WTC11 (cell line): ENCODE measurements at regions not wholly inside any gene's neighbourhood (a gene's known extent, or its start where the extent isn't known, plus 50 kb on each side); places are given as distances from the start of the nearest gene placed in this dataset.

Source experiments
- ATAC-seq: fragments of 200-7000 bp; cut with Tn5 transposase; 2 replicates; pipeline ENCODE4 v1.10.0; 2021; ENCODE audit warnings: mild to moderate bottlenecking, moderate library complexity
- CTCF ChIA-PET: fragments of 300-600 bp; sonication (Branson Sonifier 250); formaldehyde crosslinking; loops from one replicate; lab custom pipeline; 2021; ENCODE audit warnings: antibody characterized with exemption; lab: Charles Lee
- POLR2A ChIA-PET: fragments of 350-600 bp; sonication (Branson Sonifier 250); formaldehyde crosslinking; loops from one replicate; lab custom pipeline; 2021; ENCODE audit warnings: antibody characterized with exemption; lab: Charles Lee
- DNase-seq: peaks from one replicate; pipeline ENCODE4 v3.0.0; 2021; ENCODE audit warnings: low spot score
- H3K27ac Mint-ChIP-seq: 2 replicates; pipeline ENCODE4 v1.8.0; 2021; ENCODE audit warnings: mixed read lengths
- H3K27me3 Mint-ChIP-seq: 2 replicates; pipeline ENCODE4 v1.8.0; 2021; ENCODE audit warnings: low read depth, mild to moderate bottlenecking, moderate library complexity, mixed read lengths
- H3K36me3 Mint-ChIP-seq: 2 replicates; pipeline ENCODE4 v1.8.0; 2021; ENCODE audit warnings: mixed read lengths
- H3K4me1 Mint-ChIP-seq: 2 replicates; pipeline ENCODE4 v1.8.0; 2022; ENCODE audit warnings: mixed read lengths
- H3K4me3 Mint-ChIP-seq: 2 replicates; pipeline ENCODE4 v1.8.0; 2021; ENCODE audit warnings: mild to moderate bottlenecking, moderate library complexity, mixed read lengths
- H3K9me3 Mint-ChIP-seq: 2 replicates; pipeline ENCODE4 v1.8.0; 2021; ENCODE audit warnings: mixed read lengths
- FOXJ3 ChIP-seq: sonication (generic); formaldehyde crosslinking; IDR thresholded peaks from 2 replicates; pipeline ENCODE4 v1.9.0; 2021; ENCODE audit warnings: missing genetic modification reagents, mild to moderate bottlenecking, borderline replicate concordance
- GTF2I ChIP-seq: fragments of 250-450 bp; sonication (Bioruptor Pico); conservative IDR thresholded peaks from 2 replicates; pipeline ENCODE4 v1.4.0; 2021; ENCODE audit warnings: mild to moderate bottlenecking
- HMGXB4 ChIP-seq: sonication (generic); formaldehyde crosslinking; IDR thresholded peaks from 2 replicates; pipeline ENCODE4 v1.8.1; 2023; ENCODE audit warnings: mild to moderate bottlenecking, moderate library complexity, missing genetic modification reagents
- NR1H2 ChIP-seq: sonication (generic); formaldehyde crosslinking; IDR thresholded peaks from 2 replicates; pipeline ENCODE4 v1.9.0; 2021; ENCODE audit warnings: mild to moderate bottlenecking, moderate library complexity, missing genetic modification reagents
- TP53 ChIP-seq: sonication (generic); formaldehyde crosslinking; IDR thresholded peaks from 2 replicates; pipeline ENCODE4 v1.8.1; 2023; ENCODE audit warnings: mild to moderate bottlenecking, missing genetic modification reagents
- TF ChIP-seq, protein P1 (sequence below): sonication (generic); formaldehyde crosslinking; IDR thresholded peaks from 2 replicates; pipeline ENCODE4 v1.8.1; 2023; ENCODE audit warnings: mild to moderate bottlenecking, missing genetic modification reagents, borderline replicate concordance
- TF ChIP-seq, protein P2 (sequence below): sonication (generic); formaldehyde crosslinking; IDR thresholded peaks from 2 replicates; pipeline ENCODE4 v1.8.1; 2023; ENCODE audit warnings: mild to moderate bottlenecking, missing genetic modification reagents
- TF ChIP-seq, protein P3 (sequence below): sonication (generic); formaldehyde crosslinking; IDR thresholded peaks from 2 replicates; pipeline ENCODE4 v1.8.1; 2022; ENCODE audit warnings: mild to moderate bottlenecking, moderate library complexity, missing genetic modification reagents
- TF ChIP-seq, protein P4 (sequence below): sonication (generic); formaldehyde crosslinking; IDR thresholded peaks from 2 replicates; pipeline ENCODE4 v1.8.0; 2022; ENCODE audit warnings: missing genetic modification reagents
- TF ChIP-seq, protein P5 (sequence below): sonication (generic); formaldehyde crosslinking; conservative IDR thresholded peaks from 2 replicates; pipeline ENCODE4 v1.8.1; 2022; ENCODE audit warnings: mild to moderate bottlenecking, missing genetic modification reagents
- TF ChIP-seq, protein P6 (sequence below): sonication (generic); formaldehyde crosslinking; IDR thresholded peaks from 2 replicates; pipeline ENCODE4 v1.8.0; 2023; ENCODE audit warnings: missing genetic modification reagents, mild to moderate bottlenecking, borderline replicate concordance
- TF ChIP-seq, protein P7 (sequence below): sonication (generic); formaldehyde crosslinking; conservative IDR thresholded peaks from 2 replicates; pipeline ENCODE4 v1.8.1; 2023; ENCODE audit warnings: mild to moderate bottlenecking, low read depth, missing genetic modification reagents, moderate library complexity

GRCh38 chr5:106376522-106376921, 1294.2 kb downstream of the EFNA5 start (continued):
- TF ChIP-seq, protein P1, sequence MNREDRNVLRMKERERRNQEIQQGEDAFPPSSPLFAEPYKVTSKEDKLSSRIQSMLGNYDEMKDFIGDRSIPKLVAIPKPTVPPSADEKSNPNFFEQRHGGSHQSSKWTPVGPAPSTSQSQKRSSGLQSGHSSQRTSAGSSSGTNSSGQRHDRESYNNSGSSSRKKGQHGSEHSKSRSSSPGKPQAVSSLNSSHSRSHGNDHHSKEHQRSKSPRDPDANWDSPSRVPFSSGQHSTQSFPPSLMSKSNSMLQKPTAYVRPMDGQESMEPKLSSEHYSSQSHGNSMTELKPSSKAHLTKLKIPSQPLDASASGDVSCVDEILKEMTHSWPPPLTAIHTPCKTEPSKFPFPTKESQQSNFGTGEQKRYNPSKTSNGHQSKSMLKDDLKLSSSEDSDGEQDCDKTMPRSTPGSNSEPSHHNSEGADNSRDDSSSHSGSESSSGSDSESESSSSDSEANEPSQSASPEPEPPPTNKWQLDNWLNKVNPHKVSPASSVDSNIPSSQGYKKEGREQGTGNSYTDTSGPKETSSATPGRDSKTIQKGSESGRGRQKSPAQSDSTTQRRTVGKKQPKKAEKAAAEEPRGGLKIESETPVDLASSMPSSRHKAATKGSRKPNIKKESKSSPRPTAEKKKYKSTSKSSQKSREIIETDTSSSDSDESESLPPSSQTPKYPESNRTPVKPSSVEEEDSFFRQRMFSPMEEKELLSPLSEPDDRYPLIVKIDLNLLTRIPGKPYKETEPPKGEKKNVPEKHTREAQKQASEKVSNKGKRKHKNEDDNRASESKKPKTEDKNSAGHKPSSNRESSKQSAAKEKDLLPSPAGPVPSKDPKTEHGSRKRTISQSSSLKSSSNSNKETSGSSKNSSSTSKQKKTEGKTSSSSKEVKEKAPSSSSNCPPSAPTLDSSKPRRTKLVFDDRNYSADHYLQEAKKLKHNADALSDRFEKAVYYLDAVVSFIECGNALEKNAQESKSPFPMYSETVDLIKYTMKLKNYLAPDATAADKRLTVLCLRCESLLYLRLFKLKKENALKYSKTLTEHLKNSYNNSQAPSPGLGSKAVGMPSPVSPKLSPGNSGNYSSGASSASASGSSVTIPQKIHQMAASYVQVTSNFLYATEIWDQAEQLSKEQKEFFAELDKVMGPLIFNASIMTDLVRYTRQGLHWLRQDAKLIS, result no peak

GRCh38 chr5:106374956-106375355, 1295.8 kb downstream of the EFNA5 start:
- no peak overlapping the region for H3K4me3 Mint-ChIP-seq
- 0 out of 2 replicates have a peak, but pooled peaks cover 2% of the 10 kb centered on the region for H3K4me1 Mint-ChIP-seq
- DNase-seq, result no peak
- ChIA-PET CTCF (interaction anchor here (0.6 kb wide), 1 partner anchor 21 kb away, joined by 3 read pairs; no protein-coding TSS in a partner anchor), POLR2A (no interaction called here)
- H3K9me3 Mint-ChIP-seq, result peaks cover 12% of the 10 kb centered on the region
- H3K36me3 Mint-ChIP-seq, result peaks cover 8% of the 10 kb centered on the region
- no peak overlapping the region for H3K27ac Mint-ChIP-seq
- TF ChIP-seq GTF2I (CRISPR knock-in tag), result no peak
- no peaks in the 10 kb centered on the region for H3K27me3 Mint-ChIP-seq
- no peak for ATAC-seq

DNA sequence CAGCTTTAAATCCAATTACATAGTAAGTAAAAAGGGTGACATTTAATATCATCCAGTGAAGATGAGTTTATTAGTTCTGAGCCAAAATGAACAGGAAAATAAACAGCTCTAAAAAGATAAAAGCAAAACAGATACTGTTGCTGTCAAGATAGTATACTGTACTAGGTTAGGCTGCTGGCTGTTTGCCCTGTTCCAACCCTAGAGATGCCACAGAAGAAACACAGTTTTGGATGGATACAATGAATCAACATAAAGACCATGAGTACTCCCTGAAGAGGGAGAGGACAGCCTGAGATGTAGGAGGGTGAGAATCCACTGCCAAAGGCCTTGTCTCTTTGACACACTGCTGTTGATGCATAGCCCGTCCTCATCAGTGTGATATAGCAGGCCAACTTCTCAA, 1302.7 kb downstream of the EFNA5 start:
- Mint-ChIP-seq H3K4me1 (no peaks in the 10 kb centered on the region), H3K9me3 (peaks cover 27% of the 10 kb centered on the region), H3K27me3 (no peaks in the 10 kb centered on the region), H3K4me3 (no peak overlapping the region), H3K36me3 (peaks cover 14% of the 10 kb centered on the region), H3K27ac (no peak overlapping the region)
- POLR2A ChIA-PET, result no interaction called here
- CTCF ChIA-PET, result no interaction called here
- no peak for ATAC-seq
- DNase-seq, result no peak
- TF ChIP-seq, protein P2, sequence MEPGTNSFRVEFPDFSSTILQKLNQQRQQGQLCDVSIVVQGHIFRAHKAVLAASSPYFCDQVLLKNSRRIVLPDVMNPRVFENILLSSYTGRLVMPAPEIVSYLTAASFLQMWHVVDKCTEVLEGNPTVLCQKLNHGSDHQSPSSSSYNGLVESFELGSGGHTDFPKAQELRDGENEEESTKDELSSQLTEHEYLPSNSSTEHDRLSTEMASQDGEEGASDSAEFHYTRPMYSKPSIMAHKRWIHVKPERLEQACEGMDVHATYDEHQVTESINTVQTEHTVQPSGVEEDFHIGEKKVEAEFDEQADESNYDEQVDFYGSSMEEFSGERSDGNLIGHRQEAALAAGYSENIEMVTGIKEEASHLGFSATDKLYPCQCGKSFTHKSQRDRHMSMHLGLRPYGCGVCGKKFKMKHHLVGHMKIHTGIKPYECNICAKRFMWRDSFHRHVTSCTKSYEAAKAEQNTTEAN (CRISPR knock-in tag), result no peak
- TF ChIP-seq, protein P3, sequence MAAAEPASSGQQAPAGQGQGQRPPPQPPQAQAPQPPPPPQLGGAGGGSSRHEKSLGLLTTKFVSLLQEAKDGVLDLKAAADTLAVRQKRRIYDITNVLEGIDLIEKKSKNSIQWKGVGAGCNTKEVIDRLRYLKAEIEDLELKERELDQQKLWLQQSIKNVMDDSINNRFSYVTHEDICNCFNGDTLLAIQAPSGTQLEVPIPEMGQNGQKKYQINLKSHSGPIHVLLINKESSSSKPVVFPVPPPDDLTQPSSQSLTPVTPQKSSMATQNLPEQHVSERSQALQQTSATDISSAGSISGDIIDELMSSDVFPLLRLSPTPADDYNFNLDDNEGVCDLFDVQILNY (CRISPR knock-in tag), result no peak
- TF ChIP-seq, protein P4, sequence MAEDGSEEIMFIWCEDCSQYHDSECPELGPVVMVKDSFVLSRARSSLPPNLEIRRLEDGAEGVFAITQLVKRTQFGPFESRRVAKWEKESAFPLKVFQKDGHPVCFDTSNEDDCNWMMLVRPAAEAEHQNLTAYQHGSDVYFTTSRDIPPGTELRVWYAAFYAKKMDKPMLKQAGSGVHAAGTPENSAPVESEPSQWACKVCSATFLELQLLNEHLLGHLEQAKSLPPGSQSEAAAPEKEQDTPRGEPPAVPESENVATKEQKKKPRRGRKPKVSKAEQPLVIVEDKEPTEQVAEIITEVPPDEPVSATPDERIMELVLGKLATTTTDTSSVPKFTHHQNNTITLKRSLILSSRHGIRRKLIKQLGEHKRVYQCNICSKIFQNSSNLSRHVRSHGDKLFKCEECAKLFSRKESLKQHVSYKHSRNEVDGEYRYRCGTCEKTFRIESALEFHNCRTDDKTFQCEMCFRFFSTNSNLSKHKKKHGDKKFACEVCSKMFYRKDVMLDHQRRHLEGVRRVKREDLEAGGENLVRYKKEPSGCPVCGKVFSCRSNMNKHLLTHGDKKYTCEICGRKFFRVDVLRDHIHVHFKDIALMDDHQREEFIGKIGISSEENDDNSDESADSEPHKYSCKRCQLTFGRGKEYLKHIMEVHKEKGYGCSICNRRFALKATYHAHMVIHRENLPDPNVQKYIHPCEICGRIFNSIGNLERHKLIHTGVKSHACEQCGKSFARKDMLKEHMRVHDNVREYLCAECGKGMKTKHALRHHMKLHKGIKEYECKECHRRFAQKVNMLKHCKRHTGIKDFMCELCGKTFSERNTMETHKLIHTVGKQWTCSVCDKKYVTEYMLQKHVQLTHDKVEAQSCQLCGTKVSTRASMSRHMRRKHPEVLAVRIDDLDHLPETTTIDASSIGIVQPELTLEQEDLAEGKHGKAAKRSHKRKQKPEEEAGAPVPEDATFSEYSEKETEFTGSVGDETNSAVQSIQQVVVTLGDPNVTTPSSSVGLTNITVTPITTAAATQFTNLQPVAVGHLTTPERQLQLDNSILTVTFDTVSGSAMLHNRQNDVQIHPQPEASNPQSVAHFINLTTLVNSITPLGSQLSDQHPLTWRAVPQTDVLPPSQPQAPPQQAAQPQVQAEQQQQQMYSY (CRISPR knock-in tag), result no peak
- no peak for TF ChIP-seq FOXJ3 (CRISPR knock-in tag)
- TF ChIP-seq TP53 (CRISPR knock-in tag), result no peak
- TF ChIP-seq, protein P5, sequence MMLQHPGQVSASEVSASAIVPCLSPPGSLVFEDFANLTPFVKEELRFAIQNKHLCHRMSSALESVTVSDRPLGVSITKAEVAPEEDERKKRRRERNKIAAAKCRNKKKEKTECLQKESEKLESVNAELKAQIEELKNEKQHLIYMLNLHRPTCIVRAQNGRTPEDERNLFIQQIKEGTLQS (CRISPR knock-in tag), result no peak
- TF ChIP-seq HMGXB4, result no peak
- TF ChIP-seq, protein P6, sequence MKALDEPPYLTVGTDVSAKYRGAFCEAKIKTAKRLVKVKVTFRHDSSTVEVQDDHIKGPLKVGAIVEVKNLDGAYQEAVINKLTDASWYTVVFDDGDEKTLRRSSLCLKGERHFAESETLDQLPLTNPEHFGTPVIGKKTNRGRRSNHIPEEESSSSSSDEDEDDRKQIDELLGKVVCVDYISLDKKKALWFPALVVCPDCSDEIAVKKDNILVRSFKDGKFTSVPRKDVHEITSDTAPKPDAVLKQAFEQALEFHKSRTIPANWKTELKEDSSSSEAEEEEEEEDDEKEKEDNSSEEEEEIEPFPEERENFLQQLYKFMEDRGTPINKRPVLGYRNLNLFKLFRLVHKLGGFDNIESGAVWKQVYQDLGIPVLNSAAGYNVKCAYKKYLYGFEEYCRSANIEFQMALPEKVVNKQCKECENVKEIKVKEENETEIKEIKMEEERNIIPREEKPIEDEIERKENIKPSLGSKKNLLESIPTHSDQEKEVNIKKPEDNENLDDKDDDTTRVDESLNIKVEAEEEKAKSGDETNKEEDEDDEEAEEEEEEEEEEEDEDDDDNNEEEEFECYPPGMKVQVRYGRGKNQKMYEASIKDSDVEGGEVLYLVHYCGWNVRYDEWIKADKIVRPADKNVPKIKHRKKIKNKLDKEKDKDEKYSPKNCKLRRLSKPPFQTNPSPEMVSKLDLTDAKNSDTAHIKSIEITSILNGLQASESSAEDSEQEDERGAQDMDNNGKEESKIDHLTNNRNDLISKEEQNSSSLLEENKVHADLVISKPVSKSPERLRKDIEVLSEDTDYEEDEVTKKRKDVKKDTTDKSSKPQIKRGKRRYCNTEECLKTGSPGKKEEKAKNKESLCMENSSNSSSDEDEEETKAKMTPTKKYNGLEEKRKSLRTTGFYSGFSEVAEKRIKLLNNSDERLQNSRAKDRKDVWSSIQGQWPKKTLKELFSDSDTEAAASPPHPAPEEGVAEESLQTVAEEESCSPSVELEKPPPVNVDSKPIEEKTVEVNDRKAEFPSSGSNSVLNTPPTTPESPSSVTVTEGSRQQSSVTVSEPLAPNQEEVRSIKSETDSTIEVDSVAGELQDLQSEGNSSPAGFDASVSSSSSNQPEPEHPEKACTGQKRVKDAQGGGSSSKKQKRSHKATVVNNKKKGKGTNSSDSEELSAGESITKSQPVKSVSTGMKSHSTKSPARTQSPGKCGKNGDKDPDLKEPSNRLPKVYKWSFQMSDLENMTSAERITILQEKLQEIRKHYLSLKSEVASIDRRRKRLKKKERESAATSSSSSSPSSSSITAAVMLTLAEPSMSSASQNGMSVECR, result no peak
- TF ChIP-seq NR1H2 (CRISPR knock-in tag), result no peak
- TF ChIP-seq, protein P7, sequence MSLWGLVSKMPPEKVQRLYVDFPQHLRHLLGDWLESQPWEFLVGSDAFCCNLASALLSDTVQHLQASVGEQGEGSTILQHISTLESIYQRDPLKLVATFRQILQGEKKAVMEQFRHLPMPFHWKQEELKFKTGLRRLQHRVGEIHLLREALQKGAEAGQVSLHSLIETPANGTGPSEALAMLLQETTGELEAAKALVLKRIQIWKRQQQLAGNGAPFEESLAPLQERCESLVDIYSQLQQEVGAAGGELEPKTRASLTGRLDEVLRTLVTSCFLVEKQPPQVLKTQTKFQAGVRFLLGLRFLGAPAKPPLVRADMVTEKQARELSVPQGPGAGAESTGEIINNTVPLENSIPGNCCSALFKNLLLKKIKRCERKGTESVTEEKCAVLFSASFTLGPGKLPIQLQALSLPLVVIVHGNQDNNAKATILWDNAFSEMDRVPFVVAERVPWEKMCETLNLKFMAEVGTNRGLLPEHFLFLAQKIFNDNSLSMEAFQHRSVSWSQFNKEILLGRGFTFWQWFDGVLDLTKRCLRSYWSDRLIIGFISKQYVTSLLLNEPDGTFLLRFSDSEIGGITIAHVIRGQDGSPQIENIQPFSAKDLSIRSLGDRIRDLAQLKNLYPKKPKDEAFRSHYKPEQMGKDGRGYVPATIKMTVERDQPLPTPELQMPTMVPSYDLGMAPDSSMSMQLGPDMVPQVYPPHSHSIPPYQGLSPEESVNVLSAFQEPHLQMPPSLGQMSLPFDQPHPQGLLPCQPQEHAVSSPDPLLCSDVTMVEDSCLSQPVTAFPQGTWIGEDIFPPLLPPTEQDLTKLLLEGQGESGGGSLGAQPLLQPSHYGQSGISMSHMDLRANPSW (CRISPR knock-in tag), result no peak
